Uterus (tissue), 2 donors: ENCODE measurements at regions not wholly inside any gene's neighbourhood (a gene's known extent, or its start where the extent isn't known, plus 50 kb on each side); places are given as distances from the start of the nearest gene placed in this dataset.

Experiments
- CTCF ChIP-seq, 4 experiments: fragments of 200-600 bp in 2 of 4; fragments of 450-650 bp in 2 of 4; sonication (generic) in 2 of 4; IDR thresholded peaks; one replicate each; pipeline ENCODE4 v1.5.1; 2016 to 2019; ENCODE audit warnings: antibody characterized with exemption in 4 of 4, mild to moderate bottlenecking in 2 of 4, moderate library complexity in 1 of 4
- POLR2A ChIP-seq, 2 donors: fragments of 450-650 bp; IDR thresholded peaks; one replicate each; pipeline ENCODE4 v1.6.1; 2016; ENCODE audit warnings: antibody characterized with exemption in 2 of 2, mild to moderate bottlenecking in 1 of 2, moderate library complexity in 1 of 2

DNA sequence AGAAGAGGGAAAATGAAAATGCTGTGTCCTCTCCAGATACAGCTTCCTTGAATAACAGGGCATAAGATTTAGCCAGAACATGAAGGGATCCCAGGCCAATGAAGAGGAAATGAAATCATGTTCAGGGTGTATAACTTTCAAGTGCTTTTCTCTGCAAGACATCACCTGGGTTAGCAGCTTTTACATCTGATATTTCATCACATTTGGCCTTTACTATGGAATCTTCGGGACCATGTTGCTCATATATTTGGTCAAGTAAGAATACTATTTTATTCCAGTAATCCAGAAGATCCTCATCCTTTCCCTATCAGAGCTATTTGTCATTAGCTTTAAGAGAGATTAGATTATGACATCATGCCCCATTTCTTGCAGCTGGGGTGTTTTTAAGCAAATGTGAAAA lies 66.3 kb upstream of the OR5AK2 start:
- no peak for TF ChIP-seq POLR2A (IDR thresholded peaks at IDR 0.05)
- TF ChIP-seq CTCF (IDR thresholded peaks at IDR 0.05): no peak
